Activated T-helper 2 cell treated with anti-CD3 and anti-CD28 coated beads, Interferon-gamma antibody, Interleukin-2, Interleukin-4, amounts not matched to agents 10 μg/mL and 5 μg/mL and 100 μg/mL, durations not matched to agents 14 hours and 24 hours and 36 hours (primary cell): ENCODE measurements at regions not wholly inside any gene's neighbourhood (a gene's known extent, or its start where the extent isn't known, plus 50 kb on each side); places are given as distances from the start of the nearest gene placed in this dataset.

Experiments
- DNase-seq: peaks from one replicate; pipeline ENCODE4 v3.0.0; 2021; ENCODE audit warnings: low spot score
- H3K27ac Mint-ChIP-seq: one replicate; pipeline ENCODE4 v1.8.0; 2021; ENCODE audit warnings: mixed read lengths
- H3K27me3 Mint-ChIP-seq: one replicate; pipeline ENCODE4 v1.8.0; 2021; ENCODE audit warnings: low read depth, mixed read lengths
- H3K36me3 Mint-ChIP-seq: one replicate; pipeline ENCODE4 v1.8.0; 2021; ENCODE audit warnings: low read depth, mixed read lengths
- H3K4me1 Mint-ChIP-seq: one replicate; pipeline ENCODE4 v1.8.0; 2021; ENCODE audit warnings: low read depth, mixed read lengths
- H3K4me3 Mint-ChIP-seq: one replicate; pipeline ENCODE4 v1.8.0; 2021; ENCODE audit warnings: low read depth, mild to moderate bottlenecking, moderate library complexity, mixed read lengths
- H3K9me3 Mint-ChIP-seq: one replicate; pipeline ENCODE4 v1.8.0; 2021; ENCODE audit warnings: mixed read lengths
- intact Hi-C: fragments of 100-400 bp; cut with micrococcal nuclease; formaldehyde crosslinking; loops from one replicate; pipeline ENCODE4 v1.15.1; 2023

DNA sequence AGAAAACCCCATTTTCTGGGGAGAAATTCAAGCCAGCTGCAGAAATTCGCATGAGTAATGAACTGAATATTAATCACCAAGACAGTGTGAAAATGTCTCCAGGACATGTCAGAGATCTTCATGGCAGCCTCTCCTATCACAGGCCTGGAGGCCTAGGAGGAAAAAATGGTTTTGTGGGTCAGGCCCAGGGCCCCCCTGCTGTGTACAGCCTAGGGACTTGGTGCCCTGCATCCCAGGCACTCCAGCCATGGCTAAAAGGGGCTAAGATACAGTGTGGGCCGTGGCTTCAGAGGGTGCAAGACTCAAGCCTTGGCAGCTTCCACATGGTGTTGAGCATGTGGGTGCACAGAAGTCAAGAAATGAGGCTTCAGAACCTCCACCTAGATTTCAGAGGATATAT, 185.9 kb upstream of the GATB start:
- no peak overlapping the region for H3K27ac Mint-ChIP-seq
- no peak for DNase-seq
- H3K36me3 Mint-ChIP-seq, result peaks cover 3% of the 10 kb centered on the region
- intact Hi-C loops, result no loop called here
- no peaks in the 10 kb centered on the region for H3K27me3 Mint-ChIP-seq
- no peak overlapping the region for H3K4me3 Mint-ChIP-seq
- no peaks in the 10 kb centered on the region for H3K4me1 Mint-ChIP-seq
- peaks cover 32% of the 10 kb centered on the region for H3K9me3 Mint-ChIP-seq

DNA sequence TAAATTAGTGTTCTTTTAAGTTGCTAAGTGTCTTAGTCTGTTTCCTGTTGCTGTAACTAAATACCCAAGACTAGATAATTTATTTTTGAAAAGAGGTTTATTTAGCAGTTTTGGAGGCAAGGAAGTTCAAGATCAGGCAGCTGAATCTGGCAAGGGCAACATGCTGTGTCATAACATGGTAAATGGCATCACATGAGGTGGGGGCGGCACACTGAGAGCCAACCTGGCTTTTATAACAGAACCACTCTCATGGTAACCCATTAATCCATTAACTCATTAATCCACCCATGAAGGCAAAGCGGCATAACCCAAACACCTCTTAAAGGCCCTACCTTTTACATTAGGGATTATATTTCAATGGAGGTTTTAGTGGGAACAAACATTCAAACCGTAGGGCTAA, 182.2 kb upstream of the GATB start:
- peaks cover 3% of the 10 kb centered on the region for H3K36me3 Mint-ChIP-seq
- intact Hi-C loops, result no loop called here
- H3K9me3 Mint-ChIP-seq, result peaks cover 36% of the 10 kb centered on the region
- no peak overlapping the region for H3K4me3 Mint-ChIP-seq
- peaks cover 3% of the 10 kb centered on the region for H3K27me3 Mint-ChIP-seq
- peaks cover 1% of the 10 kb centered on the region for H3K4me1 Mint-ChIP-seq
- H3K27ac Mint-ChIP-seq, result no peak overlapping the region
- DNase-seq, result no peak

DNA sequence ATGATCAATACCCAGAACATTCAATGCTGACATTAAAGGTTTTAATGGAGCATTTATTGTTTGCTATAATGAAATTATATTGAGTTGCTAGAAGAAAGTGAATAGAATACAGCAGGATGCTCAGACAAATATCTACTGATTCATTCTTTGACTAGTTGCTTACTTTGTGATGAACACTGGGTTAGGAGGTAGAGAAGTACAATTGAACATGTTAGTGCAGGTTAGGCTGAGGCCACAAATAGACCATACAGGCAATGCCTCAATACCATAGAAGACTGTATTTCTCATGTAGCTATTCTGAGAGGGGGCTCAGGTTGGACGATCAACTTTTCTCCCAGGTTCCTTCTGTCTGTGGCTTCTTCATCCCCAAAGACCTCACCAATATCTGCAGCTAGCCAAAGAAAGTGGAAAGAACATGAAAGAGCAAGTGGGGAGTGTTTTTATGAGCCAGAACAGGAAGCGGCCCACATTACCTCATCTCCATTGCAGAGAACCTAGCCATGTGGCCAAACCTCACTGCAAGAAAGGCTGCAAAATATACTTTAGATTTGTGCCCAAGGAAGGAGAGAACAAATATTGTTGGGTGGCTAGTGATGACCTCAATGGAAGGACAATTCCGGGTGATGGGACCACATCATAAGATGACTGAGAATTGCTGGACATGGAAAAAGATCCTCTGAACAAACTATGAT, 180.3 kb upstream of the GATB start:
- intact Hi-C loops, result no loop called here
- Mint-ChIP-seq H3K9me3 (peaks cover 17% of the 10 kb centered on the region), H3K27ac (no peak overlapping the region), H3K4me1 (peaks cover 1% of the 10 kb centered on the region), H3K27me3 (peaks cover 3% of the 10 kb centered on the region), H3K36me3 (no peaks in the 10 kb centered on the region), H3K4me3 (no peak overlapping the region)
- no peak for DNase-seq

DNA sequence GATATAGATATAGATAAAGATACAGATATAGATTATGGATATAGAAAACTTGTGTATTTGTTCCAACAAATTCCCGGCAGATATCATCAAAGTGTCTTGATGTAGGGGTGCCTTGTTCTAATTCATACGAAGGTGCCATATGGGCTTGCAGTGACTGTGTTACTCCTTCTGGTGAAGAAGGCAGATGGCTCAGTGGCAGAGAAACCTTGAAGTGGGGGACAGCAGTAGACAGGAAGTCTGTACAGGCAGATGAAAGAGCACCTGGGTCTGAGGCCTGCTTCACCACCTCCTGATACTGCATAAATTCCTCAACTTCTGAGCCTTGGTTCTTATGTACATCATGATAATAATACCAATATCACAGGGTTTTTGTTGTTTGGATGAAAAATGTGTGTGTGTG, 179.5 kb upstream of the GATB start:
- Mint-ChIP-seq H3K4me1 (peaks cover 1% of the 10 kb centered on the region), H3K27me3 (peaks cover 3% of the 10 kb centered on the region)

DNA sequence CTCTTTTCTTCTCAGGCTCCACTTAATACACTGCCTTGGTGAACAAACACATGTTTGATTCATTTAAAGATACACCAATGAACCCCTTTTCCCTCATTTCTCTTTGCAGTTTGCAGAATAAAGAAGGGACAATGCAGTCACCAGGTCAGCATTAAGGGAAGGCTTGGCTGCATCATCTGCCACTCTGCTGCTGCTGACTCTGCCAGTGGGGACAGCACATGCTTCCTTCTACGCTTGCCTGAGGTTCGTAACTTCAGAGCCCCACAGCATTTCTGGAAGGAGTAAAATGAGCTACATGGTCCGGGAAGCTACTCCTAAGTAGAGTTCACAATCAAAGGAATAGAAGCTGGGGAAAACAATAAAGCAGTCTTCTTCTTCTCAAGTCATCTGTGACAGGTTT, 178.9 kb upstream of the GATB start:
- H3K4me3 Mint-ChIP-seq, result no peak overlapping the region
- peaks cover 3% of the 10 kb centered on the region for H3K27me3 Mint-ChIP-seq
- no peak for DNase-seq
- intact Hi-C loops, result no loop called here
- H3K27ac Mint-ChIP-seq, result no peak overlapping the region
- H3K9me3 Mint-ChIP-seq, result peaks cover 8% of the 10 kb centered on the region
- H3K36me3 Mint-ChIP-seq, result no peaks in the 10 kb centered on the region
- peaks cover 1% of the 10 kb centered on the region for H3K4me1 Mint-ChIP-seq

More for the DNA sequence above, 179.5 kb upstream of the GATB start:
- Mint-ChIP-seq H3K4me3 (no peak overlapping the region), H3K36me3 (no peaks in the 10 kb centered on the region), H3K27ac (no peak overlapping the region), H3K9me3 (peaks cover 13% of the 10 kb centered on the region)
- DNase-seq, result no peak
- intact Hi-C loops, result no loop called here

DNA sequence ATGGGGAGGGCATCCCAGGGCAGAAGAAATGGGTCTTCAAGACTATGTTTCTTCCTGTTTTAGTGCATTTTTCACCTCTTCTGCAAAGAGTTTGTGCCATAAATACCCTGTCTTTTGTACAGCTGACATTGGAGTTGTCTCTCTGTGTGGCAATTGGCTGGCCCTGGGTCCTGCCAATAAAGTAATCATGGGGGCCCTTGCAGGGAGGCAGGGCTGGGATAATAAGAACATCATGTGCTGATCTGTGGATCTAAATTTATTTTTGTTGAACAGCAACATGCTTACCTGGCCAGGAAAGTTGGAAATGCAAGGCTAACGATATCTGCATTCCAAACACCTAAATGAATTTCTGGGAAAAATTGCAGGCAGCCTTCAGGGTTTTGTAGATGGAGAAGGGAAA, 174.6 kb upstream of the GATB start:
- no peak overlapping the region for H3K4me3 Mint-ChIP-seq
- H3K27ac Mint-ChIP-seq, result no peak overlapping the region
- H3K36me3 Mint-ChIP-seq, result no peaks in the 10 kb centered on the region
- no peaks in the 10 kb centered on the region for H3K9me3 Mint-ChIP-seq
- intact Hi-C loops, result no loop called here
- no peaks in the 10 kb centered on the region for H3K4me1 Mint-ChIP-seq
- peaks cover 3% of the 10 kb centered on the region for H3K27me3 Mint-ChIP-seq
- no peak for DNase-seq

DNA sequence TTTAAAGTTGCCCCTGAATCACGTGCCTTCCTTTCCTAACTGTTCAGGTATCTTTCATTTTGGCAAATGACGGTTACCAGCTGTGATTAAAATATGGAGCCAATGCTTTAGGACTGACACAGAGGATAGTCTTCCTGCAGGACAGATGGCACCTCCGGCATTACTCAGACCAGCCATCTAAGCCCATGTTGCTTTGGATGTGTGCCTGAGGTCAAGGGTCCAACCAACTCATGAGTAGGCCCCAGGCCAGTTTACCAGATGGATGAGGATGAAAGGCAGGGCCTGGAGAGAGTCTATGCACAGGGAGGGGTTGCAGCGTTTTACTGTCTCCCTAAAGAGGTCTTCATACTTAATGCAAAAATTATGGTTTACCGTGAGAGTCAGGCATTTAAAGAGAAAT, 174.0 kb upstream of the GATB start:
- intact Hi-C loops, result no loop called here
- Mint-ChIP-seq H3K4me3 (no peak overlapping the region), H3K27me3 (peaks cover 3% of the 10 kb centered on the region), H3K4me1 (no peaks in the 10 kb centered on the region), H3K27ac (no peak overlapping the region), H3K36me3 (no peaks in the 10 kb centered on the region), H3K9me3 (no peaks in the 10 kb centered on the region)
- no peak for DNase-seq

DNA sequence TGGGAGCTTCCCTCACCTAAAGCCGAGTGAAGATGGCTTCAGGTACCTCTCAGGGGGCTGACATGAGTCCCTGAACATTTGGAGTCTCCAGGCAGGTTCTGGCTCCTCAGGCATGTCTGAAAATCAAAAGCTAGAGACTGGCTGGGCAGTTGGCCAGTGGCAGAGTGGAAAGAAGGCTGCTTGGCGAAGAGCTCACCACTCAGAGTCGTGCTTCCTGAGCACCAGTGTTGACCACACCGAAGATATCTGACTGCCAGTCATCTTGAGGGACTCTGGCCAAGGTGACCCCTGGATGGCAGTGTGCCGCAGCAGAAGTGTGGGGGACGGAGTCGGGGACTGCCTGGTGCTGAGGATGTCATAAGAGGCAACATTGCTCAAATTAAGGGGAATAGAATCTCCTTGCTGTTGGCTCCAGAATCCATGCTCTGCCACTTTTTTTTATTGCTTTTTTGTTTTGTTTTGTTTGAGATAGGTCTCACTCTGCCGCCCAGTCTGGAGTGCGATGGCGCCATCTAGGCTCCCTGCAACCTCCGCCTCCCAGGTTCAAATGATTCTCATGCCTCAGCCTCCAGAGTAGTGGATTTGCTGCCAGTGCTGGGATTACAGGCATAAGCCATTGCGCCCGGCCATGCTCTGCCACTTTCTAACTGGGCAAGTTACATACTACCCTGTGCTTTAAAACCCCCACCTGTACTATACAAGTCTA, 172.5 kb upstream of the GATB start:
- intact Hi-C loops, result no loop called here
- no peak for DNase-seq
- Mint-ChIP-seq H3K27me3 (peaks cover 2% of the 10 kb centered on the region), H3K4me3 (no peak overlapping the region), H3K4me1 (no peaks in the 10 kb centered on the region), H3K36me3 (no peaks in the 10 kb centered on the region), H3K27ac (no peak overlapping the region), H3K9me3 (no peaks in the 10 kb centered on the region)

DNA sequence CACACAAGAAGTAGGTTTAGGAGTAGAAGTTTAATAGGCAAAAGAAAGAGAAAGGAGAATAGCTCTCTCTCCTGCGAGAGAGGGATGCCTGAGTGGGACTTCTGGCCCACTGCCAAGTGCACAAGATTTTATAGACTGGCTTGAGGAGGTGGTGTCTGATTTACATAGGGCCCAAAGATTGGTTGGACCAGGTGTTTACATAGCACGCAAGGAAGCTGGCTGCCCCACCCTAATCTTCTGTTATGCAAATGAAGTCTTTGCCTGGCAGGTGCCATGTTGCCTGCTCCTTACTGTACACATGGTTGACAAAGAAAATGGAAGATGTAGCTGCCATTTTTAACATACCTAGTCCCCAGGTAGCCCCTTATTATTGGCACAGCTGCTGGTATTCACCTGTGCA, 170.8 kb upstream of the GATB start:
- Mint-ChIP-seq H3K9me3 (no peaks in the 10 kb centered on the region), H3K27me3 (peaks cover 2% of the 10 kb centered on the region), H3K4me1 (no peaks in the 10 kb centered on the region), H3K36me3 (no peaks in the 10 kb centered on the region), H3K27ac (no peak overlapping the region), H3K4me3 (no peak overlapping the region)
- intact Hi-C loops, result no loop called here
- DNase-seq, result no peak

DNA sequence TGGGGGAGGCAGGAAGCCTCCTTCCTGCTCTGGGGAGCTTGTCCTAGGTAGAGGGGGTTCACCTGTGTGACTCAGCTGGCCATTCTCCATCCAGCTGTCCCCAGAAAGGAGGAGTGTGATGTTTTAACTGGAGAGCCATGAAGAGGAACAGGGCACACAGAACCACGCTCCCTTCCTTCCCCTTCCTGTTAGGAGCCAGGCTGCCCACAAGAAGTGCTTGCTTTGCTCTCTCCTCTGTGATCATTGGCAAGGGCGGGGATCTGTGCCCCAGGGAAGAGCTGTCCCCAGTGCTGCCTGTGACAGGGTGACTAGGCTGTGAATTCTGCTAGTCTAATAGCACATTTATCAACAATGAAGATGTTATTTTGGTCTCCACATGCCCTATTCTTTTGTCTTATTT, 169.6 kb upstream of the GATB start:
- H3K4me1 Mint-ChIP-seq, result no peaks in the 10 kb centered on the region
- H3K27ac Mint-ChIP-seq, result no peak overlapping the region
- H3K9me3 Mint-ChIP-seq, result no peaks in the 10 kb centered on the region
- H3K36me3 Mint-ChIP-seq, result no peaks in the 10 kb centered on the region
- intact Hi-C loops, result no loop called here
- peaks cover 4% of the 10 kb centered on the region for H3K27me3 Mint-ChIP-seq
- no peak for DNase-seq
- H3K4me3 Mint-ChIP-seq, result no peak overlapping the region

DNA sequence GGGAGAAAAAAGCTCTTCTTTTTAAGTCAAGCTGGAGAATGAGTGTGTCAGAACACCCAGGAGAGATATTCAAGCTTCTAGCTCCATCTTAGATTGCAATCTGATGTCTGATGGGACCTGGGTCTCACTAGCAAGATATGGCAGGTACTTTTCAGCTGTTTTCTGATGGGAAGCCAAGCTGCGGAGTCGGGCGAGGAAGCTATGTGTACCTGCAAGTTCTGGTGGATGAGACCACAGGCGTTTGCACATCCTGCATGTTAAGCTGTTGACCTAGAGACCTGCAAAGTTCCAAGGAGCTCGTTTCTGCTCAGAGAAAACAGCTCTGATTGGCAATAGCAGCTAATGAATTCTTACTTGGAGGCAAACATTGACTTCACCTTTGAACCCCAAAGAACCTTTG, 167.3 kb upstream of the GATB start:
- H3K27me3 Mint-ChIP-seq, result peaks cover 9% of the 10 kb centered on the region
- DNase-seq, result no peak
- no peaks in the 10 kb centered on the region for H3K9me3 Mint-ChIP-seq
- intact Hi-C loops, result no loop called here
- no peak overlapping the region for H3K27ac Mint-ChIP-seq
- no peaks in the 10 kb centered on the region for H3K4me1 Mint-ChIP-seq
- no peak overlapping the region for H3K4me3 Mint-ChIP-seq
- H3K36me3 Mint-ChIP-seq, result no peaks in the 10 kb centered on the region

DNA sequence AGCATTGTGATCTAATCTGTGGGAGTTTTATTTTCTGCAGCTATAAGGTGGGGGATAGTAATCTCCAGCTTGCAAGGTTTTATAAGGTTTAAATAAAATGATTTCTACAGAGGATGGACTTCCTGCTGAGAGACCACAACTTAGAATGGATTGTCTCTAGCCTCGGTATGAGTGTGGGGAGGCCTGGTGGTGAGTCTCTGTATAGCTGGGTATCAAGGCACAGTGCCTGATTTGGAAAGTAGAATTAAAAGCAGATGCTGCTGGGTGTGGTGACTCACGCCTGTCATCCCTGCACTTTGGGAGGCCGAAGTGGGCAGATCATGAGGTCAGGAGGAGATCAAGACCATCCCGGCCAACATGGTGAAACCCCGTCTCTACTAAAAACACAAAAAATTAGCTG, 162.0 kb upstream of the GATB start:
- intact Hi-C loops, result no loop called here
- no peaks in the 10 kb centered on the region for H3K36me3 Mint-ChIP-seq
- no peaks in the 10 kb centered on the region for H3K9me3 Mint-ChIP-seq
- DNase-seq, result no peak
- H3K27ac Mint-ChIP-seq, result no peak overlapping the region
- no peak overlapping the region for H3K4me3 Mint-ChIP-seq
- peaks cover 6% of the 10 kb centered on the region for H3K4me1 Mint-ChIP-seq
- peaks cover 9% of the 10 kb centered on the region for H3K27me3 Mint-ChIP-seq

DNA sequence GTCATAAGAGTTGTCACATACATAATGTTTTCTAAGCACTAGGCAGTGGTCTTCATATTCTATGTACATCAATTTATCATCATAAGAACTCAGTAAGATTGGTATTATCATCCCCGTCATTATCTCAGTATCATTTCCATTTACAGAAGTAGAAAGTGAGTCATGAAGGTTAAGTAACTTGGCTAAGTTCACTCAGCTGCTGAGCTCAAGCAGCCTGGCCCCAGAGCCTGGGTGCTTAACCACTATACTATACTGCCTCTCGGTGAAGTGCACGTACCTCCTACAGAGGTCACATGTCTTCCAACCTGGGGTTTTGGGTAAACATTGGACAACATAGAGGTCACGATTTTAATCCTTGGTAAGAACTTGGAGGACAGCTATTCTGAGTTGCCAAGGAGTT, 161.5 kb upstream of the GATB start:
- Mint-ChIP-seq H3K9me3 (no peaks in the 10 kb centered on the region), H3K27ac (no peak overlapping the region), H3K27me3 (peaks cover 9% of the 10 kb centered on the region), H3K36me3 (no peaks in the 10 kb centered on the region), H3K4me3 (no peak overlapping the region), H3K4me1 (peaks cover 6% of the 10 kb centered on the region)
- intact Hi-C loops, result no loop called here
- DNase-seq, result no peak
